Fibroblast of the aortic adventitia (primary cell): ENCODE measurements at regions not wholly inside any gene's neighbourhood (a gene's known extent, or its start where the extent isn't known, plus 50 kb on each side); places are given as distances from the start of the nearest gene placed in this dataset.
"Not testable (repeated sequence)": the region's sequence is repeated elsewhere in the genome, so short reads cannot be mapped to it uniquely, and the experiment has no call there.

Experiments used
- DNase-seq: peaks from one replicate; pipeline ENCODE4 v3.0.0-alpha.2; 2010; ENCODE audit warnings: low read depth
- H3K4me3 ChIP-seq: 2 replicates; pipeline ENCODE4 v1.5.1; 2011; ENCODE audit warnings: low read depth, mild to moderate bottlenecking, control low read depth, low read length, moderate library complexity
- CTCF ChIP-seq: IDR thresholded peaks from 2 replicates; pipeline ENCODE4 v1.5.1; 2011; ENCODE audit warnings: mild to moderate bottlenecking, low read length, control low read depth, inconsistent platforms; ENCODE audit not compliant: insufficient read depth

- H3K4me3 ChIP-seq, result no peak overlapping the region
- TF ChIP-seq CTCF, result no peak
- no peak for DNase-seq
Observed at GRCh38 chr2:145797692-145798091, 1277.8 kb upstream of the ZEB2 start.

- H3K4me3 ChIP-seq, result no peak overlapping the region
- no peak for TF ChIP-seq CTCF
- DNase-seq, result no peak
Observed at GRCh38 chr2:145792745-145793144, 1272.8 kb upstream of the ZEB2 start.

GRCh38 chr2:145789636-145790035 is 1269.7 kb upstream of the ZEB2 start:
- TF ChIP-seq CTCF, result no peak

GRCh38 chr2:145787597-145788361 is 1267.9 kb upstream of the ZEB2 start:
- H3K4me3 ChIP-seq, DNase-seq: not testable (repeated sequence)

More at GRCh38 chr2:145789636-145790035, 1269.7 kb upstream of the ZEB2 start:
- no peak overlapping the region for H3K4me3 ChIP-seq
- DNase-seq, result peak; percentile 53

- DNase-seq, H3K4me3 ChIP-seq: not testable (repeated sequence)
Observed at GRCh38 chr2:145782607-145783006, 1262.7 kb upstream of the ZEB2 start.

GRCh38 chr2:145777914-145778313 is 1258.0 kb upstream of the ZEB2 start:
- no peak overlapping the region for H3K4me3 ChIP-seq
- DNase-seq, result no peak
- no peak for TF ChIP-seq CTCF

GRCh38 chr2:145777297-145777696 is 1257.4 kb upstream of the ZEB2 start:
- no peak for TF ChIP-seq CTCF
- H3K4me3 ChIP-seq, result no peak overlapping the region
- no peak for DNase-seq

GRCh38 chr2:145775591-145775990 is 1255.7 kb upstream of the ZEB2 start:
- H3K4me3 ChIP-seq, result no peak overlapping the region
- TF ChIP-seq CTCF, result no peak
- DNase-seq, result no peak
